ENCODE measurements at regions not wholly inside any gene's neighbourhood (a gene's known extent, or its start where the extent isn't known, plus 50 kb on each side); places are given as distances from the start of the nearest gene placed in this dataset.

DNA sequence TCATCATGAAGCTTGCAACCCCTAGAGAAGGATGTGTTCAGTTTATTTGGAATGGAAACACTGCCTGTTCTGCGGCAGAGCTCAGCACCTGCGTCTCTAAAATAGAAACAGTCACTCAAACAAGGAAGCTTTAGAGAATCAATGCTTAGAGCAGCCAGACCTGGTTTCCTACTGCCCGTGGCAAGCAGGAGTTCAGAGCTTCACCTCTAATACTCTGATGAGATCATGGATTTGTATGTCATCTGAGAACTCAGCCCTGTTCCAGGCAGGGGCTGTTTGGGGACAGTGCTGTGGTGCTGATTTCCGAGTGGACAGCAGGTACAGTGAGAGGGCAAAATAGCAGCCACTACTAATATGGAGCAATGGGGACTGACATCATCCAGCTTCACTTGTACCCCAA is 236.0 kb upstream of the IRX1 start:
- DNase-seq = no peak

DNA sequence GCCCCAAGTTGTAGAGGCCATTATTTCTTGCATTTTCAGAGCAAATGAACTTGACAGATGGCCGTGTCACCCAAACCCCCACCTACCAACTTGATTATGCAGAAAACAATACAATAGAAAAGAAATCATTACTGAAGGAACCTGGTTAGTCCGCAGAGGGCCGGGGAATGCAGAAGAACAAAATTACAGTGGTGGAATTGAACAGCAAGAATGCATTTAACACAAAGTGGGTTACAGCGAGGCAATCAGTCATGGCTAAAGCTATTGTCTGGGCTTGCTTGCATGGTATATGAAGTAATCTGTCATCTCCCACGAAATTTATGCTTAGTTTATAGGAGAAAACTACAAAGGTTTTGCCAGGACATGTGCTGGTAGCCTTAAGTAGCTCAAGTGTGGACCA is 238.3 kb upstream of the IRX1 start:
- DNase-seq = no peak

- DNase-seq = no peak
Measured at GRCh38 chr5:3356016-3356415, 239.6 kb upstream of the IRX1 start.

DNA sequence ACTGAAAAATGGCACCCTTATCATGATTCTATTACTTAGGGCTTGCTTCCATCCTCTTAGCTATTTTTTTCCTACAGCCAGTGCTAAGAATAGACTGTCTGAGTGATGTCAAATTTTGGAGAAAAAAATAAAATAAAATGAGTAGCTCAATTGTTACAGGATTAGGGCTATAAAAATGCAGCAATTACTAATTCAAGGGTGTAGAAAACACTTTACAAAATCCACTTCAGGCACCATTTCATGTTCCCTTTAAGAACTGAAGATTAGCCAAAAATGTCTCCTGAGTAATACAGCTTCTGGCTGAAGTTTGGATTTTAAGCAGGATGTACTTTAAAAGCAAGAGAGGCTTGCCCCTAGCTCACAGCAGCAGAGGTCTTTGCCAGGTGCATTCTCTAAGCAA is 240.5 kb upstream of the IRX1 start:
- DNase-seq = no peak

GRCh38 chr5:3354606-3355005 is 241.0 kb upstream of the IRX1 start:
- DNase-seq = no peak

DNA sequence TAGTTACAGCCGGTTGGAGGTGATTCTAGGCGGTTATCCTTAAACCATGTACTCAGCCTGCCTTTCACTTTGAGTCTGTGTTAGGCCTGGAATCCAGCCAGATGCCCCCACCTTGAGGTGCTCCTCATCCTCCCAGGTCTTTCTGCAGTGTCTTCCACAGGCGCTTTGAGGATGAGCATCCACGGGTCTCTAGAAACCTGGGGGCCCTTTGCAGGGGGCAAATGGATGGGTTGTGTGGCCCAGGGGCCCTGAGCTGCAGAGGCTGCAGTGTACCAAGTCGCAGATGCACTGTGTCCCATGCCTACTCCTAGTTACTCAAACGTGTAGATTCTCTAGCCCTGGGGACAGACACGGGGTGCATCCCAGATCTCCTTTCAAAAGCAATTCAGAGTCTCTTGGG is 242.1 kb upstream of the IRX1 start:
- no peak for DNase-seq

DNA sequence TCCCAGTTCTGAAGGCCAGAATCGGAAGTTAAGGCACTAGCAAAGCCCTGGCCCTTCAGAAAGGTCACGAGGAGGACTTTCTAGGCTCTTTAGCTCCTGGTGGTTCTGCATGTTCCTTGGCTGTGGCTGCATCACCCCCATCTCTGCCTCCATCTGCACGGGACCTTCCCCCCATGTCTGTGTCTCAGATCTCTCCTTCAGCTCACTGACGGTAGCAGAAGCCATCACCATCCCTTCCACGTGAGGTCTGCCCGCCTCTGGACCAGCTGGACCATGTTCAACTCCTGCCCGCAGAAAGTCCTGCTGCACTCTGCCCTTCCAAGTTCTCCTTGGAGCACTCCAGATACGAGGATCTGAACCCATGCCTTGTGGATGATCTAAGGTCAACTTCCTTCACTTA is 242.9 kb upstream of the IRX1 start:
- DNase-seq = no peak

DNA sequence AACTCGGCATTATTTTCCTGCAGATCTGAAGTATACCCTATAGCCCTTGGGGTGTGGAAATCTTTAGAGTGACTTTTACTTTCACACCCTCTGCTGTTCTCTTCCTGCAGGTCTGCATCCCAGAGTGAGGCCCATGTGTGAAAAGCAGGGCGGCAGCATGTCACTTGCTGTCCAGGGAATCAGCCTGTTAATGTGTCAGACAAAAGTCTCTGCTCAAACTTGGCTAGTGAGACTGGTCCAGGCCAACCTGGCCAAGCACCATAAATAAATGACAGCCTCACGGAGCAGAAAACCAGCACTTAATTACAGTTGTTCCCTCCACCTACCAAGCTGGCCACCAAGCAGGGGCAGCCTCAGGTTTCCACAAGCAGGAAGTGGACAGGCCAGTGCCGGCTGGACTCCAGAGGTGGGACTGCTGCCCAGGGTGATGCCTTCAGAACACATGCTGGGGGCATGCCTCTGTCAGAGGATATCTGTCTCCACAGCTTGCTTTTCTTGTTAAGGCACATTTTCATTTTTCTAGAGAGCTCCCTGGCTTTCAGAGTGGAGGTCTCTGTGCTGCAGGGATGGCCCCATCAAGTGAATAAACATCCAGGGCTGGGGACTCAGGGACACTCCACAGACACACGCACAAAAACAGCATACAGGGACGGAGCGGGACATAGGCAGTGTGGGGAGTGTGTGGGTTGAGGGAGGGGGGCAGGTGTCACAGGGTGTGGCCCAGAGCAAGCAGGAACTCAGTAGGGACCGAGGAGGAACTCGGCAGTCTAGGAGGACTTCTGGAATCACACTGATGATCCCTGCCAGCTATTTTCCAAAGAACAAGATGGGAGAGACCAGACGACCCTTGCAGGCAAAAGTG is 243.8 kb upstream of the IRX1 start:
- no peak for DNase-seq

DNA sequence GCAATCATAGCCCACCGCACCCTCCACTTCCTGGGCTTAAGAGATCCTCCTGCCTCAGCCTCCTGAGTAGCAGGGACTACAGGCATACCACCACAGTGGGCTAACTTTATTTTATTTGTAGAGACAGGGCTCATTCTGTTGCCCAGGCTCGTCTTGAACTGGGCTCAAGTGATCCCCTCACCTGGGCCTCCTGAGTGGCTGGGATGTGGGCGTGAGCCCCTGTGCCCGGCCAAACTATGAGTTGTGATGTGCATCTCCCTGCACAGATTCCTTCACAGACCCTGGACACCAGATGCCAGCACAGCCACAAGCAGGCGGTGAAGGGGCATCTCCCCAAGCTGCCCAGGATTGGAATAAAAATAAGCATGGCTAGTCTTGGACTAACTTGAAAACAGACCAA is 244.9 kb upstream of the IRX1 start:
- no peak for DNase-seq

DNA sequence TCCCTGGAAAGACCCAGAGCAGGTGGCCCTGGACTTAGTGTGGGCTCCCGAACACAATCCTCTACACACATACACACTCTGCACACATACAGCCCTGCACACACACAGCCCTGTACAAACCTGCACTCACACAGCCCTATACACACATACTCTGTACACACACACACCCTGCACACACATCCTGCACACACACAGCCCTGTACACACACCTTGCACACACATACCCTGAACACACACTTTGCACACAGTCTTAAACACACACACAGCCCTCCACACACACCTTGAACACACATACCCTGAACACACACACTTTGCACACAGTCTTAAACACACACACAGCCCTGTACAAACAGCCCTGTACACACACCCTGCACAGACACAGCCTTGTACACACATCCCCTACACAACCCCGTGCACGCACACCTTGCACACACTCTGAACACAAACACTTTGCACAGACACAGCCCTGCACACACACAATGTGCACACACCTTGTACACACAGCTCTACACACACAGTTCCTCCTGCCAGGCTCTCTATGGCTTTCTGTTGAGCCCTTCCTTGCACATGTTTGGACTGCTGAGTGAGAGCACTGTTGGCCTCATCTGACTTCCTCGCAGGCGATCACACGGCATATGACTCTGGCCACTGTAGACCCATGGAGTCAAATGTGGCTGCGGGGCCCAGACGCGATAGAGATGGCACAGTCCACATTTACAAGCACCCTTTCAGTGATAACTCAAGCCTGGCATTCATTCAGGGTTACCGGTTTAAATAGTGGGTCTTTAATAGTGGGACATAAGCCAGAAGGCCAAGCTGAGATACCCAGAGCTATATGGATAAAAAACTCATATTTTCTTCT is 245.7 kb upstream of the IRX1 start:
- no peak for DNase-seq

DNA sequence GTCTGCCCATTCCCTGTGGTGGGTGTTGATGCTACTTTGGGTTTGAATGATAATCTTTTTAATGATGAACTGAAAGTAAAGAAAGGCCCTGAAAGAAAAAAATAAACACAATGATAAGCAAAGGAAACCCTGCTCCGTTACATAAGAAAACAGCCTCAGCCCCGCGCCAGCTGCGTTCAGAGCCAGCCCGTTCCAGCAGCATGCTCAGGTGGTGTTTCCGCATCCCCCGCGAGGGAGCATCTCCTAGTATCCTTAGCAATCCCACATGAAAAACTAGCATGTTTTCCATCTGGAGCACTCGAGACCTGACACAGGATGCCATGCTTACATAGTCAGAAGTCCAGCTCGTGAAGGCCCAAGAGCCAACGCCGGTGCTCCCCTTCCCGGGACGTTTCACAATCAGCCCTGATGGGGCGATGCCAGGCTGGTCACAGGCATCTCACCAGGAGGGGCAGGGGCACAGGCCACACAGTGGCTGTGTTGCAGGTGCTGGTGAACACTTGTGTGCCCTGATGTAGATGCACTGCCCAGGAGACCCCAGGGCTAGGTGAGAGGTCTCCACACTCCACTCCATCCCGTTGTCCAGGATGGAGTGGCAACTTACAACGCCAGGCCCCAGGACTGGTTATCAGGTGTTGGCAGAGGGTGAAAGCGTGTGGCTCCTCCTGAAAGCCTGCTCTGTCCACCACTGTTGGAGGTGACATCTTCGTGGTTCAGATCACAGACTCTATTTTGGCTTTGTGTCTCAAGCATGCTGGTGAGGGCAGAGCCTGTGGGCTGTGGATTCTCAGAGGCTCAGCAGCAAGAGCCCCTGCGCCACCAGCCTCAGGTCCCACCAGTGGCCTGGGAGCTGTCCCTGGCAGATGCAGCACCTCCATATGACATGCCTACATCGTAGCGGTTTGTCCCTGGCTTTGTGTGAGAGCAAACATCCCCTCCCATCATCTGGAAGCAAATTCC is 246.8 kb upstream of the IRX1 start:
- no peak for DNase-seq

DNA sequence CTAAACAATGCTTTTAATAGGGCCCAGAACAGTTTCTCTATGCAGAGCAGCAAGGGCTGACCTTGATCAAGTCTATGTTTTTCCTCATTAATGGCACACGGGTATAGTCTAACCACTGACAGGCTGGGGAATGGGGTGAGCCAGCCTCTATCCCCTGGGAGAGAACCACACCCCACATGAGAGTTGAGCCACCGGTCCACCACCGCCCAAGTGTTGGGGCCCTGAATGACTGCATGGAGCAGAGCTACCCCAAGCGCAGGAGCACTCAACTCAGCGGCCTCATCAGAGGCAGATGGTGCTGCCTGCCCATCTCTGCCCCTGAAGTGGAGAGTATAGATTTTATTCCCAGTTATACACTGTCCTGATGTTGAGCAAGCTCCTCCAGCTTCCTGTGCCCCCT is 247.9 kb upstream of the IRX1 start:
- DNase-seq = no peak

- DNase-seq = no peak
Measured at GRCh38 chr5:3346111-3346820, 249.4 kb upstream of the IRX1 start.

- no peak for DNase-seq
Measured at GRCh38 chr5:3345195-3345594, 250.4 kb upstream of the IRX1 start.

- no peak for DNase-seq
Measured at GRCh38 chr5:3344671-3345070, 251.0 kb upstream of the IRX1 start.

- DNase-seq = no peak
Measured at GRCh38 chr5:3343911-3344310, 251.7 kb upstream of the IRX1 start.

DNA sequence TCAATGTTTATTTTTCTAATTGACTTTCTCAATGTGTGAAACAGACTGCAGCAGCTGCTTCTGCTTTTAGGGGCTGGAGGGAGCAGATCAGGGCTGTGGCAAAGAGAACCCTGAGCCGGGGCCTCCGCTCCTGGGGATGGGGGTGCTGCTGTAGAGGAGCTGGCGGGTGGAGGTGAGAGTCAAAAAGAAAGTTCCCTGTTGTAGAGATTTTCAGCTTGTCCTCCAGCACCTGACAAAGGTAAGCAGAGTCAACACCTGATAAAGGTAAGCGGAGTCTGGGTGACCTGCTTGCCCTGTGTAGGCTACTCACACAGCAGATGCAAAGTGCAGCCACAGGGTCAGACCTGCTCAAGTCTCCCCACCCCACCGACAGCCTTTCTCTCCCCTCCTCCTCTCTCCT is 252.4 kb upstream of the IRX1 start:
- no peak for DNase-seq

- DNase-seq = no peak
Measured at GRCh38 chr5:3342271-3343100, 253.1 kb upstream of the IRX1 start.

DNA sequence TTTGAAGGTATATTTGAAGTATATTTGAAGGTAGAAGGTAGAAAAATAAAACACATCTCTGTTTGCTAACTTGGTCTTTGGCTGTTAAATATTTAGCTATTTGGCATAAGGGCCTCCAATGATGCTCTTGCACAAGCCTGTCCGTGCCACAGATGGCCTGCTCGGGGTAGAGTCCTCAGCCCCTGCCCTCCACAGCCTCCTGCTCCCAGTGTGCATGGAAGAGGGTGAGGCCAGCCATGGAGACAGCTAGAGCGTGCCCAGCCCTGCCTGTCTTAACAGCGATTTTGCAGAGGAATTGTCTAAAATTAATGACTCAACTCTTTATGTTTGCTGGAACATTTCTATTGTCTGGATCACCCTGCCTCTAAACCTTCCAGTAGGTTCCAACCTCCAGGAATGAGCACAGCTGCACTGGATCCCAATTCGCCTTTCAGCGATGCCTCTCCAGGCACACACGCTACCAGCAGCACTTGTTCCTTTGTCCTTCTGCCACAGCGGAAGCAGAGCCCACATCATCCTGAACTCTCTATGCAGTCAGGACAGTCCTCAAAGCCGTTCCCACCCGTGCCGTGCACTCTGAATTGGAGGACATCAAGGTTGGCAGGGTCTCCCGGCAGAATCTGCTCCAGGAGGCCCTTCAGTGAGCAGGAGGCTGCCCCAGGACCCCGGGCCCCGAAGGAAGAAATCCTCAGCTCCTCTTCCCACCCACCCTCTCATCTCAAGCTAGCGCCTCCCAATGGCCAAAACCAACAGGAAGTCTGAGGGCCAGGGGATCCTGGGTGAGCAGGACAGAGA is 254.0 kb upstream of the IRX1 start:
- DNase-seq = no peak

GRCh38 chr5:3340471-3340870 is 255.2 kb upstream of the IRX1 start:
- no peak for DNase-seq

- DNase-seq = no peak
Measured at GRCh38 chr5:3339798-3340115, 255.9 kb upstream of the IRX1 start.
